ENCODE measurements at regions not wholly inside any gene's neighbourhood (a gene's known extent, or its start where the extent isn't known, plus 50 kb on each side); places are given as distances from the start of the nearest gene placed in this dataset.
"Not testable (repeated sequence)": the region's sequence is repeated elsewhere in the genome, so short reads cannot be mapped to it uniquely, and the experiment has no call there.

GRCh38 chr10:124168991-124169802 is 75.8 kb upstream of the CHST15 start:
- TF ChIP-seq CTCF (IDR thresholded peaks at IDR 0.05; ENCODE audit: control insufficient read depth, extremely low read depth, insufficient read depth) = no peak
- H3K4me3 ChIP-seq (ENCODE audit: low read depth, low read length) = no peak overlapping the region
- no peak for DNase-seq (ENCODE audit: low read depth)

- no peak for DNase-seq (ENCODE audit: low read depth)
- no peak for TF ChIP-seq CTCF (IDR thresholded peaks at IDR 0.05; ENCODE audit: control insufficient read depth, extremely low read depth, insufficient read depth)
- no peak overlapping the region for H3K4me3 ChIP-seq (ENCODE audit: low read depth, low read length)
Observed at GRCh38 chr10:124168581-124168980, 75.2 kb upstream of the CHST15 start.

- not testable (repeated sequence) for DNase-seq (ENCODE audit: low read depth)
Observed at GRCh38 chr10:124167925-124168324, 74.5 kb upstream of the CHST15 start.

GRCh38 chr10:124166431-124167125 is 73.2 kb upstream of the CHST15 start:
- no peak for DNase-seq (ENCODE audit: low read depth)
- no peak for TF ChIP-seq CTCF (IDR thresholded peaks at IDR 0.05; ENCODE audit: control insufficient read depth, extremely low read depth, insufficient read depth)
- no peak overlapping the region for H3K4me3 ChIP-seq (ENCODE audit: low read depth, low read length)

More at GRCh38 chr10:124167925-124168324, 74.5 kb upstream of the CHST15 start:
- H3K4me3 ChIP-seq (ENCODE audit: low read depth, low read length) = not testable (repeated sequence)

GRCh38 chr10:124165827-124166226 is 72.4 kb upstream of the CHST15 start:
- no peak for DNase-seq (ENCODE audit: low read depth)
- TF ChIP-seq CTCF (IDR thresholded peaks at IDR 0.05; ENCODE audit: control insufficient read depth, extremely low read depth, insufficient read depth) = no peak
- no peak overlapping the region for H3K4me3 ChIP-seq (ENCODE audit: low read depth, low read length)

GRCh38 chr10:124165311-124165710 is 71.9 kb upstream of the CHST15 start:
- no peak overlapping the region for H3K4me3 ChIP-seq (ENCODE audit: low read depth, low read length)
- no peak for DNase-seq (ENCODE audit: low read depth)
- no peak for TF ChIP-seq CTCF (IDR thresholded peaks at IDR 0.05; ENCODE audit: control insufficient read depth, extremely low read depth, insufficient read depth)

GRCh38 chr10:124164264-124164663 is 70.9 kb upstream of the CHST15 start:
- H3K4me3 ChIP-seq (ENCODE audit: low read depth, low read length) = no peak overlapping the region
- no peak for DNase-seq (ENCODE audit: low read depth)
- TF ChIP-seq CTCF (IDR thresholded peaks at IDR 0.05; ENCODE audit: control insufficient read depth, extremely low read depth, insufficient read depth) = no peak
